ENCODE measurements at regions not wholly inside any gene's neighbourhood (a gene's known extent, or its start where the extent isn't known, plus 50 kb on each side); places are given as distances from the start of the nearest gene placed in this dataset.
"Not testable (repeated sequence)": the region's sequence is repeated elsewhere in the genome, so short reads cannot be mapped to it uniquely, and the experiment has no call there.

- WGBS (ENCODE audit: low lambda C conversion rate), result 36% methylated on average over 2 of the region's 2 CpGs
- H3K4me2 ChIP-seq (ENCODE audit: low read depth, low read length), result no peak overlapping the region
- no peak overlapping the region for H3K4me3 ChIP-seq (replicated peaks in 1 of 3; ENCODE audit: insufficient read depth in 1 of 3, low read depth in 2 of 3, low read length in 3 of 3)
- POLR2A ChIA-PET, result no interaction called here
- TF ChIP-seq ZNF3 (CRISPR knock-in tag; IDR thresholded peaks at IDR 0.05), result no peak
- TF ChIP-seq HOXD1 (CRISPR knock-in tag; IDR thresholded peaks at IDR 0.05), result no peak
- TF ChIP-seq PAX8 (CRISPR knock-in tag; IDR thresholded peaks at IDR 0.05; ENCODE audit: borderline replicate concordance), result no peak
- H3K79me2 ChIP-seq (ENCODE audit: insufficient read depth, low read length), result no peaks in the 10 kb centered on the region
- FAIRE-seq (no peak), ATAC-seq (no peak), DNase-seq (ENCODE audit: low spot score) (no peak)
- no peaks in the 10 kb centered on the region for H3K36me3 ChIP-seq (replicated peaks in 1 of 2; ENCODE audit: control insufficient read depth in 1 of 2, insufficient read depth in 2 of 2, low read length in 2 of 2)
- CTCF ChIA-PET (ENCODE audit: low intra/inter-chr PET ratio, low total read pairs), result no interaction called here
- no peaks in the 10 kb centered on the region for H4K20me1 ChIP-seq (ENCODE audit: insufficient read depth, low read length)
- peaks cover 8% of the 10 kb centered on the region for H3K4me1 ChIP-seq (ENCODE audit: insufficient read depth, low read length)
- H3K9ac ChIP-seq (ENCODE audit: insufficient read depth, low read depth, low read length), result no peak overlapping the region
- in situ Hi-C loops (cut with HindIII; ENCODE audit: extremely low pct_ligation_motif_present, low pct_unique_long_range_greater_than_20kb) (no loop called here), intact Hi-C loops (cut with micrococcal nuclease; ENCODE audit: unreplicated experiment) (no loop called here)
- no peaks in the 10 kb centered on the region for H3K9me3 ChIP-seq (ENCODE audit: low read length)
- no peaks in the 10 kb centered on the region for H3K27me3 ChIP-seq (ENCODE audit: control insufficient read depth in 1 of 2, insufficient read depth in 2 of 2, low read length in 2 of 2)
- H2AFZ ChIP-seq (ENCODE audit: low read length), result no peak overlapping the region
- H3K27ac ChIP-seq (ENCODE audit: extremely low read length, insufficient read depth, low read length), result no peak overlapping the region
- BruUV-seq (replicated peaks), result no TSS peak
Observed at GRCh38 chr9:97136421-97136820, 97.5 kb upstream of the CTSV start.

- DNase-seq (ENCODE audit: low spot score); H3K4me1 ChIP-seq (ENCODE audit: insufficient read depth, low read length); CTCF ChIA-PET (ENCODE audit: low intra/inter-chr PET ratio, low total read pairs); H3K36me3 ChIP-seq (replicated peaks in 1 of 2; ENCODE audit: control insufficient read depth in 1 of 2, insufficient read depth in 2 of 2, low read length in 2 of 2); H3K27ac ChIP-seq (ENCODE audit: extremely low read length, insufficient read depth, low read length); BruUV-seq (replicated peaks); H3K27me3 ChIP-seq (ENCODE audit: control insufficient read depth in 1 of 2, insufficient read depth in 2 of 2, low read length in 2 of 2); H3K4me3 ChIP-seq (replicated peaks in 1 of 3; ENCODE audit: insufficient read depth in 1 of 3, low read depth in 2 of 3, low read length in 3 of 3); ATAC-seq; POLR2A ChIA-PET; H3K9ac ChIP-seq (ENCODE audit: insufficient read depth, low read depth, low read length); H3K79me2 ChIP-seq (ENCODE audit: insufficient read depth, low read length); in situ Hi-C loops (cut with HindIII; ENCODE audit: extremely low pct_ligation_motif_present, low pct_unique_long_range_greater_than_20kb); H3K4me2 ChIP-seq (ENCODE audit: low read depth, low read length); H3K9me3 ChIP-seq (ENCODE audit: low read length); FAIRE-seq; H4K20me1 ChIP-seq (ENCODE audit: insufficient read depth, low read length); H2AFZ ChIP-seq (ENCODE audit: low read length); intact Hi-C loops (cut with micrococcal nuclease; ENCODE audit: unreplicated experiment): not testable (repeated sequence)
- 95% methylated on average over 2 of the region's 4 CpGs for WGBS (ENCODE audit: low lambda C conversion rate)
Observed at GRCh38 chr9:97133966-97134365, 95.0 kb upstream of the CTSV start.

GRCh38 chr9:97132865-97133264 is 93.9 kb upstream of the CTSV start:
- BruUV-seq (replicated peaks), result no TSS peak
- no peak for DNase-seq (ENCODE audit: low spot score)
- intact Hi-C loops (cut with micrococcal nuclease; ENCODE audit: unreplicated experiment) (no loop called here), in situ Hi-C loops (cut with HindIII; ENCODE audit: extremely low pct_ligation_motif_present, low pct_unique_long_range_greater_than_20kb) (no loop called here)
- WGBS (ENCODE audit: low lambda C conversion rate), result 0% methylated on average over 1 of the region's 2 CpGs
- H3K27ac ChIP-seq (ENCODE audit: extremely low read length, insufficient read depth, low read length), result no peak overlapping the region
- no peak for FAIRE-seq
- CTCF ChIA-PET (ENCODE audit: low intra/inter-chr PET ratio, low total read pairs), result no interaction called here
- no peaks in the 10 kb centered on the region for H3K27me3 ChIP-seq (ENCODE audit: control insufficient read depth in 1 of 2, insufficient read depth in 2 of 2, low read length in 2 of 2)
- no peaks in the 10 kb centered on the region for H3K4me1 ChIP-seq (ENCODE audit: insufficient read depth, low read length)
- no peak overlapping the region for H2AFZ ChIP-seq (ENCODE audit: low read length)
- H3K4me2 ChIP-seq (ENCODE audit: low read depth, low read length), result no peak overlapping the region
- H4K20me1 ChIP-seq (ENCODE audit: insufficient read depth, low read length), result no peaks in the 10 kb centered on the region
- H3K9ac ChIP-seq (ENCODE audit: insufficient read depth, low read depth, low read length), result no peak overlapping the region
- ATAC-seq, result no peak
- no peaks in the 10 kb centered on the region for H3K79me2 ChIP-seq (ENCODE audit: insufficient read depth, low read length)
- no peaks in the 10 kb centered on the region for H3K9me3 ChIP-seq (ENCODE audit: low read length)
- H3K4me3 ChIP-seq (replicated peaks in 1 of 3; ENCODE audit: insufficient read depth in 1 of 3, low read depth in 2 of 3, low read length in 3 of 3), result no peak overlapping the region
- no peaks in the 10 kb centered on the region for H3K36me3 ChIP-seq (replicated peaks in 1 of 2; ENCODE audit: control insufficient read depth in 1 of 2, insufficient read depth in 2 of 2, low read length in 2 of 2)
- POLR2A ChIA-PET, result no interaction called here
- TF ChIP-seq MED1 (CRISPR knock-in tag; IDR thresholded peaks at IDR 0.05), result no peak
- no peak for TF ChIP-seq AHR (CRISPR knock-in tag; IDR thresholded peaks at IDR 0.05)
- TF ChIP-seq HNF4A (CRISPR knock-in tag; IDR thresholded peaks at IDR 0.05), result no peak
- no peak for TF ChIP-seq ZMYM4 (CRISPR knock-in tag; IDR thresholded peaks at IDR 0.05)
- no peak for TF ChIP-seq HOXA3 (CRISPR knock-in tag; IDR thresholded peaks at IDR 0.05)
- no peak for TF ChIP-seq FOXO1 (CRISPR knock-in tag; IDR thresholded peaks at IDR 0.05)
- TF ChIP-seq ZNF142 (CRISPR knock-in tag; IDR thresholded peaks at IDR 0.05), result no peak
